ENCODE measurements at regions not wholly inside any gene's neighbourhood (a gene's known extent, or its start where the extent isn't known, plus 50 kb on each side); places are given as distances from the start of the nearest gene placed in this dataset.

GRCh38 chr7:85316489-85316888 lies 129.6 kb upstream of the SEMA3D start:
- Histone ChIP-seq H4K12ac (ENCODE audit: low read depth, low read length) (no peak overlapping the region), H3K4me2 (ENCODE audit: low read length) (no peak overlapping the region), H3K4ac (ENCODE audit: low read depth, low read length) (no peak overlapping the region), H3K79me1 (ENCODE audit: low read length) (no peaks in the 10 kb centered on the region), H3K23ac (ENCODE audit: low read length) (no peak overlapping the region), H3K4me1 (ENCODE audit: control insufficient read depth in 1 of 2, insufficient read depth in 2 of 2, low read length in 2 of 2) (no peaks in the 10 kb centered on the region), H2BK5ac (ENCODE audit: low read depth, low read length, poor library complexity) (no peak overlapping the region), H2AK5ac (ENCODE audit: low read length) (no peak overlapping the region), H3K14ac (ENCODE audit: low read length) (no peak overlapping the region), H3K79me2 (ENCODE audit: control insufficient read depth, insufficient read depth, low read length, poor library complexity) (no peaks in the 10 kb centered on the region), H2BK12ac (ENCODE audit: low read length) (no peak overlapping the region), H3K36me3 (ENCODE audit: control insufficient read depth in 1 of 2, insufficient read depth in 2 of 2, low read length in 2 of 2) (no peaks in the 10 kb centered on the region), H2AFZ (ENCODE audit: insufficient read depth, low read length, poor library complexity) (no peak overlapping the region), H3K4me3 (ENCODE audit: low read depth, low read length) (no peak overlapping the region), H4K8ac (ENCODE audit: low read depth, low read length) (no peak overlapping the region), H3K27ac (ENCODE audit: low read depth, low read length) (no peak overlapping the region), H3K9ac (ENCODE audit: low read length) (no peak overlapping the region), H3K27me3 (ENCODE audit: insufficient read depth, low read length) (no peaks in the 10 kb centered on the region), H4K91ac (ENCODE audit: low read depth, low read length) (no peak overlapping the region), H2BK120ac (ENCODE audit: insufficient read depth, low read length, poor library complexity) (no peak overlapping the region), H3K9me3 (ENCODE audit: insufficient read depth, low read depth, low read length) (no peaks in the 10 kb centered on the region), H3K18ac (ENCODE audit: low read length) (no peak overlapping the region)
- no peak for DNase-seq
- WGBS (ENCODE audit: extremely low coverage, insufficient coverage, insufficient read length), result no CpG with 5 or more reads among the region's 2 CpGs

GRCh38 chr7:85310301-85310700 lies 123.4 kb upstream of the SEMA3D start:
- H4K91ac ChIP-seq (ENCODE audit: low read depth, low read length), result no peak overlapping the region
- H3K9ac ChIP-seq (ENCODE audit: low read length), result no peak overlapping the region
- no peaks in the 10 kb centered on the region for H3K27me3 ChIP-seq (ENCODE audit: insufficient read depth, low read length)
- whole genome bisulfite sequencing (ENCODE audit: extremely low coverage, insufficient coverage, insufficient read length), result no CpG with 5 or more reads among the region's 1 CpG
- H2AK5ac ChIP-seq (ENCODE audit: low read length), result no peak overlapping the region
- H2BK120ac ChIP-seq (ENCODE audit: insufficient read depth, low read length, poor library complexity), result no peak overlapping the region
- no peak overlapping the region for H3K18ac ChIP-seq (ENCODE audit: low read length)
- no peak overlapping the region for H3K23ac ChIP-seq (ENCODE audit: low read length)
- H3K4me2 ChIP-seq (ENCODE audit: low read length), result no peak overlapping the region
- no peak overlapping the region for H3K4ac ChIP-seq (ENCODE audit: low read depth, low read length)
- H3K36me3 ChIP-seq (ENCODE audit: control insufficient read depth in 1 of 2, insufficient read depth in 2 of 2, low read length in 2 of 2), result no peaks in the 10 kb centered on the region
- H3K79me1 ChIP-seq (ENCODE audit: low read length), result no peaks in the 10 kb centered on the region
- no peak overlapping the region for H3K27ac ChIP-seq (ENCODE audit: low read depth, low read length)
- no peak overlapping the region for H3K4me3 ChIP-seq (ENCODE audit: low read depth, low read length)
- H3K9me3 ChIP-seq (ENCODE audit: insufficient read depth, low read depth, low read length), result no peaks in the 10 kb centered on the region
- no peak for DNase-seq
- H3K4me1 ChIP-seq (ENCODE audit: control insufficient read depth in 1 of 2, insufficient read depth in 2 of 2, low read length in 2 of 2), result no peaks in the 10 kb centered on the region
- H3K79me2 ChIP-seq (ENCODE audit: control insufficient read depth, insufficient read depth, low read length, poor library complexity), result no peaks in the 10 kb centered on the region
- H2BK5ac ChIP-seq (ENCODE audit: low read depth, low read length, poor library complexity), result no peak overlapping the region
- H4K8ac ChIP-seq (ENCODE audit: low read depth, low read length), result no peak overlapping the region
- H2BK12ac ChIP-seq (ENCODE audit: low read length), result no peak overlapping the region
- H4K12ac ChIP-seq (ENCODE audit: low read depth, low read length), result no peak overlapping the region
- no peak overlapping the region for H3K14ac ChIP-seq (ENCODE audit: low read length)
- H2AFZ ChIP-seq (ENCODE audit: insufficient read depth, low read length, poor library complexity), result no peak overlapping the region

GRCh38 chr7:85306115-85306514 lies 119.3 kb upstream of the SEMA3D start:
- H4K91ac ChIP-seq (ENCODE audit: low read depth, low read length), result no peak overlapping the region
- H3K14ac ChIP-seq (ENCODE audit: low read length), result no peak overlapping the region
- no peaks in the 10 kb centered on the region for H3K4me1 ChIP-seq (ENCODE audit: control insufficient read depth in 1 of 2, insufficient read depth in 2 of 2, low read length in 2 of 2)
- H4K8ac ChIP-seq (ENCODE audit: low read depth, low read length), result no peak overlapping the region
- no peak overlapping the region for H3K23ac ChIP-seq (ENCODE audit: low read length)
- H3K18ac ChIP-seq (ENCODE audit: low read length), result no peak overlapping the region
- H3K27ac ChIP-seq (ENCODE audit: low read depth, low read length), result no peak overlapping the region
- no CpG with 5 or more reads among the region's 2 CpGs for WGBS (ENCODE audit: extremely low coverage, insufficient coverage, insufficient read length)
- no peak overlapping the region for H3K4ac ChIP-seq (ENCODE audit: low read depth, low read length)
- DNase-seq, result no peak
- no peak overlapping the region for H2BK120ac ChIP-seq (ENCODE audit: insufficient read depth, low read length, poor library complexity)
- H2BK12ac ChIP-seq (ENCODE audit: low read length), result no peak overlapping the region
- H3K9ac ChIP-seq (ENCODE audit: low read length), result no peak overlapping the region
- H3K79me2 ChIP-seq (ENCODE audit: control insufficient read depth, insufficient read depth, low read length, poor library complexity), result no peaks in the 10 kb centered on the region
- no peak overlapping the region for H3K4me2 ChIP-seq (ENCODE audit: low read length)
- H2BK5ac ChIP-seq (ENCODE audit: low read depth, low read length, poor library complexity), result no peak overlapping the region
- H3K4me3 ChIP-seq (ENCODE audit: low read depth, low read length), result no peak overlapping the region
- H3K79me1 ChIP-seq (ENCODE audit: low read length), result no peaks in the 10 kb centered on the region
- no peak overlapping the region for H4K12ac ChIP-seq (ENCODE audit: low read depth, low read length)
- H2AK5ac ChIP-seq (ENCODE audit: low read length), result no peak overlapping the region
- no peak overlapping the region for H2AFZ ChIP-seq (ENCODE audit: insufficient read depth, low read length, poor library complexity)
- H3K36me3 ChIP-seq (ENCODE audit: control insufficient read depth in 1 of 2, insufficient read depth in 2 of 2, low read length in 2 of 2), result no peaks in the 10 kb centered on the region
- H3K9me3 ChIP-seq (ENCODE audit: insufficient read depth, low read depth, low read length), result no peaks in the 10 kb centered on the region
- H3K27me3 ChIP-seq (ENCODE audit: insufficient read depth, low read length), result no peaks in the 10 kb centered on the region

GRCh38 chr7:85294176-85294575 lies 107.3 kb upstream of the SEMA3D start:
- H2BK12ac ChIP-seq (ENCODE audit: low read length), result no peak overlapping the region
- H3K23ac ChIP-seq (ENCODE audit: low read length), result no peak overlapping the region
- H3K9me3 ChIP-seq (ENCODE audit: insufficient read depth, low read depth, low read length), result no peaks in the 10 kb centered on the region
- H3K4me2 ChIP-seq (ENCODE audit: low read length), result no peak overlapping the region
- H2BK5ac ChIP-seq (ENCODE audit: low read depth, low read length, poor library complexity), result no peak overlapping the region
- no peak overlapping the region for H3K4me3 ChIP-seq (ENCODE audit: low read depth, low read length)
- no peak overlapping the region for H2BK120ac ChIP-seq (ENCODE audit: insufficient read depth, low read length, poor library complexity)
- H3K36me3 ChIP-seq (ENCODE audit: control insufficient read depth in 1 of 2, insufficient read depth in 2 of 2, low read length in 2 of 2), result no peaks in the 10 kb centered on the region
- H3K14ac ChIP-seq (ENCODE audit: low read length), result no peak overlapping the region
- no peak overlapping the region for H3K27ac ChIP-seq (ENCODE audit: low read depth, low read length)
- WGBS (ENCODE audit: extremely low coverage, insufficient coverage, insufficient read length), result no CpG with 5 or more reads among the region's 3 CpGs
- H3K27me3 ChIP-seq (ENCODE audit: insufficient read depth, low read length), result no peaks in the 10 kb centered on the region
- no peak overlapping the region for H4K8ac ChIP-seq (ENCODE audit: low read depth, low read length)
- no peak overlapping the region for H2AK5ac ChIP-seq (ENCODE audit: low read length)
- no peaks in the 10 kb centered on the region for H3K4me1 ChIP-seq (ENCODE audit: control insufficient read depth in 1 of 2, insufficient read depth in 2 of 2, low read length in 2 of 2)
- DNase-seq, result no peak
- H4K91ac ChIP-seq (ENCODE audit: low read depth, low read length), result no peak overlapping the region
- H4K12ac ChIP-seq (ENCODE audit: low read depth, low read length), result no peak overlapping the region
- H3K18ac ChIP-seq (ENCODE audit: low read length), result no peak overlapping the region
- H3K4ac ChIP-seq (ENCODE audit: low read depth, low read length), result no peak overlapping the region
- no peaks in the 10 kb centered on the region for H3K79me2 ChIP-seq (ENCODE audit: control insufficient read depth, insufficient read depth, low read length, poor library complexity)
- no peaks in the 10 kb centered on the region for H3K79me1 ChIP-seq (ENCODE audit: low read length)
- H3K9ac ChIP-seq (ENCODE audit: low read length), result no peak overlapping the region
- no peak overlapping the region for H2AFZ ChIP-seq (ENCODE audit: insufficient read depth, low read length, poor library complexity)

Measured in trophoblast cell (in vitro differentiated cells and primary cell).